GM23338 (cell line): ENCODE measurements at regions not wholly inside any gene's neighbourhood (a gene's known extent, or its start where the extent isn't known, plus 50 kb on each side); places are given as distances from the start of the nearest gene placed in this dataset.

ENCODE experiments used
- ATAC-seq: fragments of 200-7000 bp; cut with Tn5 transposase; 3 replicates; pipeline ENCODE4 v1.9.1; 2020
- DNase-seq: peaks from one replicate; pipeline ENCODE4 v3.0.0-alpha.2; 2015; ENCODE audit warnings: low spot score
- H2AFZ ChIP-seq: fragments of 200-600 bp; sonication (generic); 2 replicates; pipeline ENCODE4 v1.8.0; 2016; ENCODE audit warnings: antibody characterized with exemption, mild to moderate bottlenecking, moderate library complexity
- H3F3A ChIP-seq: fragments of 200-600 bp; sonication (generic); replicated peaks from 2 replicates; pipeline ENCODE4 v1.8.0; 2017; ENCODE audit warnings: antibody characterized with exemption, mixed run types, low read depth
- H3K27ac ChIP-seq: fragments of 200-600 bp; sonication (generic); 2 replicates; pipeline ENCODE4 v1.6.1; 2016; ENCODE audit warnings: low read depth
- H3K27me3 ChIP-seq: fragments of 200-600 bp; sonication (generic); 2 replicates; pipeline ENCODE4 v1.8.0; 2016; ENCODE audit warnings: mild to moderate bottlenecking, mixed run types, moderate library complexity; ENCODE audit not compliant: insufficient read depth
- H3K36me3 ChIP-seq: fragments of 200-600 bp; sonication (generic); 2 replicates; pipeline ENCODE4 v1.8.0; 2016; ENCODE audit warnings: mild to moderate bottlenecking; ENCODE audit not compliant: insufficient read depth
- H3K4me1 ChIP-seq: fragments of 200-600 bp; sonication (generic); 2 replicates; pipeline ENCODE4 v1.8.0; 2016; ENCODE audit warnings: mild to moderate bottlenecking, moderate library complexity; ENCODE audit not compliant: insufficient read depth
- H3K4me2 ChIP-seq: fragments of 200-600 bp; sonication (generic); 2 replicates; pipeline ENCODE4 v1.7.1; 2017; ENCODE audit warnings: mixed run types
- H3K4me3 ChIP-seq: fragments of 200-600 bp; sonication (generic); 2 replicates; pipeline ENCODE4 v1.6.1; 2016; ENCODE audit warnings: mixed run types
- H3K79me2 ChIP-seq: fragments of 200-600 bp; sonication (generic); replicated peaks from 2 replicates; pipeline ENCODE4 v1.8.0; 2017; ENCODE audit warnings: mild to moderate bottlenecking; ENCODE audit not compliant: insufficient read depth
- H3K9me2 ChIP-seq: fragments of 200-600 bp; sonication (generic); 2 replicates; pipeline ENCODE4 v1.8.0; 2017; ENCODE audit not compliant: insufficient read depth
- H4K20me1 ChIP-seq: fragments of 200-600 bp; sonication (generic); replicated peaks from 2 replicates; pipeline ENCODE4 v1.8.0; 2017; ENCODE audit warnings: mild to moderate bottlenecking; ENCODE audit not compliant: insufficient read depth
- H3K27ac Mint-ChIP-seq: 2 replicates; pipeline ENCODE4 v1.8.0; 2020; ENCODE audit warnings: inconsistent platforms, mild to moderate bottlenecking, moderate library complexity, mixed read lengths
- H3K27me3 Mint-ChIP-seq: 3 replicates; pipeline ENCODE4 v1.8.0; 2022; ENCODE audit warnings: low read depth, mild to moderate bottlenecking, moderate library complexity, mixed read lengths, inconsistent platforms; ENCODE audit not compliant: insufficient read depth, poor library complexity
- H3K36me3 Mint-ChIP-seq: 3 replicates; pipeline ENCODE4 v1.8.0; 2021; ENCODE audit warnings: low read depth, mild to moderate bottlenecking, inconsistent platforms, moderate library complexity, mixed read lengths
- H3K4me1 Mint-ChIP-seq: 3 replicates; pipeline ENCODE4 v1.8.0; 2020; ENCODE audit warnings: mild to moderate bottlenecking, inconsistent platforms, mixed read lengths
- H3K4me3 Mint-ChIP-seq: 3 replicates; pipeline ENCODE4 v1.8.0; 2021; ENCODE audit warnings: moderate library complexity, mild to moderate bottlenecking, inconsistent platforms, mixed read lengths
- H3K9me3 Mint-ChIP-seq: 3 replicates; pipeline ENCODE4 v1.8.0; 2020; ENCODE audit warnings: moderate library complexity, mild to moderate bottlenecking, inconsistent platforms, mixed read lengths
- EZH2phosphoT487 ChIP-seq: fragments of 200-600 bp; sonication (generic); IDR thresholded peaks from one replicate; pipeline ENCODE4 v1.8.1; 2018; ENCODE audit warnings: antibody characterized with exemption; ENCODE audit not compliant: unreplicated experiment
- ZNF114 ChIP-seq: fragments of 250-450 bp; sonication (Bioruptor Pico); IDR thresholded peaks from 2 replicates; pipeline ENCODE4 v1.5.0; 2020; ENCODE audit warnings: mild to moderate bottlenecking, moderate library complexity
- TF ChIP-seq, protein P1 (sequence below): fragments of 250-450 bp; sonication (Bioruptor Pico); IDR thresholded peaks from 2 replicates; pipeline ENCODE4 v1.5.0; 2020; ENCODE audit warnings: mild to moderate bottlenecking, moderate library complexity

DNA sequence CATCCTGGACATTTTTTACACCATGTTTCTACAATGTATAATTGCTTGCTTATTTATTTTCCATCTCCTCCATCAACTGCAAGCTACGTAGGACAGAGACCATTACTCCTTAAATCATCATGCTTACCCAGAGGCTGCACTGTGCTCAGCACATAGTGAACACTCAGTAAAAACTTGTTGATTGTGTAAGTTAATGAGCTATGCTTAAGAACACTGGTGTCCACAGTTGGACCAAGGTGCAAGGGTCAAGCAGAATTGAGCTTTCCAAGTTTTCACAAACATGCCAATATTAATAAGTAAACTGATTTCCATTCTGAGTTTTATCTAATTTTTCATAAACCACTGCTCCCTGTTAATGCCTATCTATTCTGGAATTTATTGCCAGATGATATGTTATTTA lies 464.2 kb upstream of the TCF4 start:
- peaks cover 9% of the 10 kb centered on the region for H3K9me3 Mint-ChIP-seq
- no peaks in the 10 kb centered on the region for H3K27me3 ChIP-seq

More for the DNA sequence above, 464.2 kb upstream of the TCF4 start:
- no peaks in the 10 kb centered on the region for H3K4me1 Mint-ChIP-seq
- Histone ChIP-seq H4K20me1 (no peaks in the 10 kb centered on the region), H3K9me2 (no peaks in the 10 kb centered on the region), H3F3A (no peaks in the 10 kb centered on the region), H3K4me1 (no peaks in the 10 kb centered on the region), H2AFZ (no peak overlapping the region), H3K36me3 (peaks cover 11% of the 10 kb centered on the region; the same call in 1 of the 2 replicates), H3K27ac (no peak overlapping the region), H3K79me2 (no peaks in the 10 kb centered on the region), H3K4me2 (no peak overlapping the region), H3K4me3 (no peak overlapping the region)
- no peaks in the 10 kb centered on the region for H3K27me3 Mint-ChIP-seq
- H3K36me3 Mint-ChIP-seq: peaks cover 9% of the 10 kb centered on the region; the same call in 2 of the 3 replicates
- H3K27ac Mint-ChIP-seq: no peak overlapping the region
- ATAC-seq (no peak), DNase-seq (no peak)
- TF ChIP-seq, protein P1, sequence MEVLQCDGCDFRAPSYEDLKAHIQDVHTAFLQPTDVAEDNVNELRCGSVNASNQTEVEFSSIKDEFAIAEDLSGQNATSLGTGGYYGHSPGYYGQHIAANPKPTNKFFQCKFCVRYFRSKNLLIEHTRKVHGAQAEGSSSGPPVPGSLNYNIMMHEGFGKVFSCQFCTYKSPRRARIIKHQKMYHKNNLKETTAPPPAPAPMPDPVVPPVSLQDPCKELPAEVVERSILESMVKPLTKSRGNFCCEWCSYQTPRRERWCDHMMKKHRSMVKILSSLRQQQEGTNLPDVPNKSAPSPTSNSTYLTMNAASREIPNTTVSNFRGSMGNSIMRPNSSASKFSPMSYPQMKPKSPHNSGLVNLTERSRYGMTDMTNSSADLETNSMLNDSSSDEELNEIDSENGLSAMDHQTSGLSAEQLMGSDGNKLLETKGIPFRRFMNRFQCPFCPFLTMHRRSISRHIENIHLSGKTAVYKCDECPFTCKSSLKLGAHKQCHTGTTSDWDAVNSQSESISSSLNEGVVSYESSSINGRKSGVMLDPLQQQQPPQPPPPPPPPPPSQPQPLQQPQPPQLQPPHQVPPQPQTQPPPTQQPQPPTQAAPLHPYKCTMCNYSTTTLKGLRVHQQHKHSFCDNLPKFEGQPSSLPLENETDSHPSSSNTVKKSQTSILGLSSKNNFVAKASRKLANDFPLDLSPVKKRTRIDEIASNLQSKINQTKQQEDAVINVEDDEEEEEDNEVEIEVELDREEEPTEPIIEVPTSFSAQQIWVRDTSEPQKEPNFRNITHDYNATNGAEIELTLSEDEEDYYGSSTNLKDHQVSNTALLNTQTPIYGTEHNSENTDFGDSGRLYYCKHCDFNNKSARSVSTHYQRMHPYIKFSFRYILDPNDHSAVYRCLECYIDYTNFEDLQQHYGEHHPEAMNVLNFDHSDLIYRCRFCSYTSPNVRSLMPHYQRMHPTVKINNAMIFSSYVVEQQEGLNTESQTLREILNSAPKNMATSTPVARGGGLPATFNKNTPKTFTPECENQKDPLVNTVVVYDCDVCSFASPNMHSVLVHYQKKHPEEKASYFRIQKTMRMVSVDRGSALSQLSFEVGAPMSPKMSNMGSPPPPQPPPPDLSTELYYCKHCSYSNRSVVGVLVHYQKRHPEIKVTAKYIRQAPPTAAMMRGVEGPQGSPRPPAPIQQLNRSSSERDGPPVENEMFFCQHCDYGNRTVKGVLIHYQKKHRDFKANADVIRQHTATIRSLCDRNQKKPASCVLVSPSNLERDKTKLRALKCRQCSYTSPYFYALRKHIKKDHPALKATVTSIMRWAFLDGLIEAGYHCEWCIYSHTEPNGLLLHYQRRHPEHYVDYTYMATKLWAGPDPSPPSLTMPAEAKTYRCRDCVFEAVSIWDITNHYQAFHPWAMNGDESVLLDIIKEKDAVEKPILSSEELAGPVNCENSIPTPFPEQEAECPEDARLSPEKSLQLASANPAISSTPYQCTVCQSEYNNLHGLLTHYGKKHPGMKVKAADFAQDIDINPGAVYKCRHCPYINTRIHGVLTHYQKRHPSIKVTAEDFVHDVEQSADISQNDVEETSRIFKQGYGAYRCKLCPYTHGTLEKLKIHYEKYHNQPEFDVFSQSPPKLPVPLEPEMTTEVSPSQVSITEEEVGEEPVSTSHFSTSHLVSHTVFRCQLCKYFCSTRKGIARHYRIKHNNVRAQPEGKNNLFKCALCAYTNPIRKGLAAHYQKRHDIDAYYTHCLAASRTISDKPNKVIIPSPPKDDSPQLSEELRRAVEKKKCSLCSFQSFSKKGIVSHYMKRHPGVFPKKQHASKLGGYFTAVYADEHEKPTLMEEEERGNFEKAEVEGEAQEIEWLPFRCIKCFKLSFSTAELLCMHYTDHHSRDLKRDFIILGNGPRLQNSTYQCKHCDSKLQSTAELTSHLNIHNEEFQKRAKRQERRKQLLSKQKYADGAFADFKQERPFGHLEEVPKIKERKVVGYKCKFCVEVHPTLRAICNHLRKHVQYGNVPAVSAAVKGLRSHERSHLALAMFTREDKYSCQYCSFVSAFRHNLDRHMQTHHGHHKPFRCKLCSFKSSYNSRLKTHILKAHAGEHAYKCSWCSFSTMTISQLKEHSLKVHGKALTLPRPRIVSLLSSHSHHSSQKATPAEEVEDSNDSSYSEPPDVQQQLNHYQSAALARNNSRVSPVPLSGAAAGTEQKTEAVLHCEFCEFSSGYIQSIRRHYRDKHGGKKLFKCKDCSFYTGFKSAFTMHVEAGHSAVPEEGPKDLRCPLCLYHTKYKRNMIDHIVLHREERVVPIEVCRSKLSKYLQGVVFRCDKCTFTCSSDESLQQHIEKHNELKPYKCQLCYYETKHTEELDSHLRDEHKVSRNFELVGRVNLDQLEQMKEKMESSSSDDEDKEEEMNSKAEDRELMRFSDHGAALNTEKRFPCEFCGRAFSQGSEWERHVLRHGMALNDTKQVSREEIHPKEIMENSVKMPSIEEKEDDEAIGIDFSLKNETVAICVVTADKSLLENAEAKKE (CRISPR knock-in tag): no peak
- TF ChIP-seq EZH2phosphoT487 (no peak), ZNF114 (no peak)
- H3K4me3 Mint-ChIP-seq: no peak overlapping the region
